IPS-18c (cell line): ENCODE measurements at regions not wholly inside any gene's neighbourhood (a gene's known extent, or its start where the extent isn't known, plus 50 kb on each side); places are given as distances from the start of the nearest gene placed in this dataset.

ENCODE experiments used
- H3K4me3 ChIP-seq: 2 replicates; pipeline ENCODE4 v1.7.0; 2013; ENCODE audit warnings: low read depth, mild to moderate bottlenecking, low read length, moderate library complexity; ENCODE audit not compliant: insufficient read depth
- H3K9me3 ChIP-seq: one replicate; pipeline ENCODE4 v1.6.1; 2013; ENCODE audit warnings: mild to moderate bottlenecking, low read length, moderate library complexity; ENCODE audit not compliant: control insufficient read depth, insufficient read depth

GRCh38 chr1:204736836-204737235 lies 51.3 kb upstream of the LRRN2 start:
- Histone ChIP-seq H3K4me3 (no peak overlapping the region), H3K9me3 (no peaks in the 10 kb centered on the region)

- Histone ChIP-seq H3K9me3 (no peaks in the 10 kb centered on the region), H3K4me3 (no peak overlapping the region)
Measured at GRCh38 chr1:204738506-204738905, 53.0 kb upstream of the LRRN2 start.

GRCh38 chr1:204740354-204740753 lies 54.8 kb upstream of the LRRN2 start:
- Histone ChIP-seq H3K4me3 (no peak overlapping the region), H3K9me3 (no peaks in the 10 kb centered on the region)

GRCh38 chr1:204741440-204741839 lies 55.9 kb upstream of the LRRN2 start:
- Histone ChIP-seq H3K9me3 (no peaks in the 10 kb centered on the region), H3K4me3 (no peak overlapping the region)

GRCh38 chr1:204742676-204743251 lies 57.2 kb upstream of the LRRN2 start:
- Histone ChIP-seq H3K9me3 (no peaks in the 10 kb centered on the region), H3K4me3 (no peak overlapping the region)

- H3K9me3 ChIP-seq = no peaks in the 10 kb centered on the region
- no peak overlapping the region for H3K4me3 ChIP-seq
Measured at GRCh38 chr1:204744107-204744779, 58.7 kb upstream of the LRRN2 start.

GRCh38 chr1:204746838-204747442 lies 61.4 kb upstream of the LRRN2 start:
- H3K9me3 ChIP-seq = no peaks in the 10 kb centered on the region

GRCh38 chr1:204751480-204751879 lies 65.9 kb upstream of the LRRN2 start:
- Histone ChIP-seq H3K9me3 (no peaks in the 10 kb centered on the region), H3K4me3 (no peak overlapping the region; the same call in none of the 2 replicates)

More at GRCh38 chr1:204746838-204747442, 61.4 kb upstream of the LRRN2 start:
- no peak overlapping the region for H3K4me3 ChIP-seq

- Histone ChIP-seq H3K4me3 (peak overlapping the region; percentile 44; the same call in 1 of the 2 replicates), H3K9me3 (no peaks in the 10 kb centered on the region)
Measured at GRCh38 chr1:204751883-204752687, 66.5 kb upstream of the LRRN2 start.

- Histone ChIP-seq H3K4me3 (no peak overlapping the region; the same call in 1 of the 2 replicates), H3K9me3 (no peaks in the 10 kb centered on the region)
Measured at GRCh38 chr1:204752688-204753040, 67.1 kb upstream of the LRRN2 start.

- no peak overlapping the region for H3K4me3 ChIP-seq
- H3K9me3 ChIP-seq = no peaks in the 10 kb centered on the region
Measured at GRCh38 chr1:204754821-204755220, 69.3 kb upstream of the LRRN2 start.

- H3K4me3 ChIP-seq = no peak overlapping the region; the same call in 1 of the 2 replicates
- H3K9me3 ChIP-seq = peaks cover 2% of the 10 kb centered on the region
Measured at GRCh38 chr1:204756349-204756748, 70.8 kb upstream of the LRRN2 start.

GRCh38 chr1:204756811-204757210 lies 71.3 kb upstream of the LRRN2 start:
- no peak overlapping the region for H3K4me3 ChIP-seq

GRCh38 chr1:204758601-204759000 lies 73.1 kb upstream of the LRRN2 start:
- Histone ChIP-seq H3K9me3 (peaks cover 8% of the 10 kb centered on the region), H3K4me3 (no peak overlapping the region)

More at GRCh38 chr1:204756811-204757210, 71.3 kb upstream of the LRRN2 start:
- peaks cover 4% of the 10 kb centered on the region for H3K9me3 ChIP-seq

GRCh38 chr1:204760350-204760749 lies 74.8 kb upstream of the LRRN2 start:
- Histone ChIP-seq H3K9me3 (peaks cover 8% of the 10 kb centered on the region), H3K4me3 (no peak overlapping the region)

GRCh38 chr1:204760757-204761156 lies 75.2 kb upstream of the LRRN2 start:
- no peak overlapping the region for H3K4me3 ChIP-seq

GRCh38 chr1:204763773-204764427 lies 78.4 kb upstream of the LRRN2 start:
- Histone ChIP-seq H3K9me3 (peaks cover 8% of the 10 kb centered on the region), H3K4me3 (no peak overlapping the region)

More at GRCh38 chr1:204760757-204761156, 75.2 kb upstream of the LRRN2 start:
- H3K9me3 ChIP-seq = peaks cover 8% of the 10 kb centered on the region
